ENCODE measurements at regions not wholly inside any gene's neighbourhood (a gene's known extent, or its start where the extent isn't known, plus 50 kb on each side); places are given as distances from the start of the nearest gene placed in this dataset.
"Not testable (repeated sequence)": the region's sequence is repeated elsewhere in the genome, so short reads cannot be mapped to it uniquely, and the experiment has no call there.

DNA sequence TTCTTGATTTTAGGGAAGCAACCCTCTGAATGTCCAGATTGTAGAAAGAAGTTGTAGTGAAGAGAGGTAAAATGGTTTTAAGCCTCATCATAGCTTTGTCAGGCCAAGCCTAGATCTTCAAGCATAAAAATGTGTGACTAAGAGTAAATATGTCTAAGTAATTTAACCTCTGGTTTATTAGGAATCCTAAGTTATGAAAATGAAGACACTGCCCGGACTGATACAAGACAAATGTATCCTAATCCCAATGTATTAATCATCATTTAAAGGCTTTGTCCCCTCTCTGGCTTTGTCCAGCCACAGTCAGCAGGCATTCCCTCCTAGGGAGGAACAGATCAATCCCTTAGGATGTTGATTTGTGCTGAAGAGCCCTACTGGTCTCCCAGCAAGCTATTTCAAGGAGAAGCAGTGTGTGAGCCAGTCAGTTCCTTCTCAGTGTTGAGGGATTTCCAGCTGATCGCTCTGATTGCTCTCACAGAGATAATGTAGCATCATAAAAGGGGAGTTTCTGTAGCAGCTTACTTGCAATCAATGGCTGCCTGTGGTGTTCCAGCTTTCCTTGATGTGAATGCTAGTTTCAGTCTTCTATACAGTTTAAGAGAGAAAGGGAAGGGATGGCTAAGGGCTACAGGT lies 796.1 kb downstream of the EPHA4 start:
- H3K4me1 Mint-ChIP-seq (ENCODE audit: low read depth), result no peaks in the 10 kb centered on the region

DNA sequence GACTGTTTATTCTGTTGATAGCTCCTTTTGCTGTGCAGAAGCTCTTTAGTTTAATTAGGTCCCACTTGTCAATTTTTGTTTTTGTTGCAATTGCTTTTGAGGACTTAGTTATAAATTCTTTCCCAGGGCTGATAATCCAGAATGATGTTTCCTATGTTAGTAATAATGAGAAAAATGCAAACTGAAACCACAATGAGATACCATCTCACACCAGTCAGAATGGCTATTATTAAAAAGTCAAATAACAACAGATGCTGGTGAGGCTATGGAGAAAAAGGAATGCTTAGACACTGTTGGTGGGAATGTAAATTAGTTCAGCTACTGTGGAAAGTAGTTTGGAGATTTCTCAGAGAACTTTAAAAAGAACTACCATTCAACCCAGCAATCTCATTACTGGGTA lies 793.0 kb downstream of the EPHA4 start:
- H3K36me3 Mint-ChIP-seq (ENCODE audit: low read depth); DNase-seq (ENCODE audit: low spot score); H3K27me3 Mint-ChIP-seq (ENCODE audit: low read depth); H3K9me3 Mint-ChIP-seq; H3K4me3 Mint-ChIP-seq; H3K4me1 Mint-ChIP-seq (ENCODE audit: low read depth); H3K27ac Mint-ChIP-seq: not testable (repeated sequence)

More for the DNA sequence above, 796.1 kb downstream of the EPHA4 start:
- no peak overlapping the region for H3K27ac Mint-ChIP-seq
- H3K36me3 Mint-ChIP-seq (ENCODE audit: low read depth), result no peaks in the 10 kb centered on the region
- no peak overlapping the region for H3K4me3 Mint-ChIP-seq
- no peak for DNase-seq (ENCODE audit: low spot score)
- no peaks in the 10 kb centered on the region for H3K9me3 Mint-ChIP-seq
- no peaks in the 10 kb centered on the region for H3K27me3 Mint-ChIP-seq (ENCODE audit: low read depth)

DNA sequence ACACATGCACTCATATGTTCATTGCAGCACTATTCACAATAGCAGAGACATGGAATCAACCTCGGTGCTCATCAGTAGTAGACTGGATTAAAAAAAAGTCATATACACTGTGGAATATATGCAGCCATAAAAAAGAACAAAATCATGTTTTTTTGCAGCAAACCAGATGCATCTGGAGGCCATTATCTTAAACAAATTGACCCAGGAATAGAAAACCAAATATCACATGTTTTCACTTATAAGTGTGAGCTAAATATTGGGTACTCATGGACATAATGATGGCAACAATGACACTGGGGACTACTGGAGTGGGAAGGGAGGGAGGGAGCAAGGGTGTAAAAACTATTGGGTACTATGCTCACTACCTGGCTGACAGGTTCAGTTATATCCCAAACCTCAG lies 792.6 kb downstream of the EPHA4 start:
- H3K36me3 Mint-ChIP-seq (ENCODE audit: low read depth), result no peaks in the 10 kb centered on the region
- no peak for DNase-seq (ENCODE audit: low spot score)
- no peak overlapping the region for H3K27ac Mint-ChIP-seq
- H3K27me3 Mint-ChIP-seq (ENCODE audit: low read depth), result no peaks in the 10 kb centered on the region
- no peaks in the 10 kb centered on the region for H3K9me3 Mint-ChIP-seq
- H3K4me1 Mint-ChIP-seq (ENCODE audit: low read depth), result no peaks in the 10 kb centered on the region
- no peak overlapping the region for H3K4me3 Mint-ChIP-seq

DNA sequence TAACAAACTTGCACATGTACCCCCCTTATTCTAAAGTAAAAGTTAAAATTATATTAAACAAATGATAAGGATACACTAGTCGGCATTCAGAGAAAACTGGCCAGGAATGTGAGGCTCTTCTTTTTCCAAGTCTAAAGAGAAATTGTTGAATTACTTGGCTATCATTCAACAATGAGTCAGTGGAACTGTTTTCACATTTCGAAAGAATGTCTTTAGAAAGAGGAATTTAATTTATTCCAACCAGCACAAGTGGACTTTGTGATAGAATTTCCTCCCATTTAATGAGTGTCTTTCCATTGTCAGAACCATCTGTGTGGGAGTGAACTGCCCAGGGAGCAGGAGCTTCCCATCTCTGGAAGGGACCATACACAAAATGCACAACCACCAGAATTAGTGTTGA lies 792.2 kb downstream of the EPHA4 start:
- no peaks in the 10 kb centered on the region for H3K4me1 Mint-ChIP-seq (ENCODE audit: low read depth)
- no peaks in the 10 kb centered on the region for H3K36me3 Mint-ChIP-seq (ENCODE audit: low read depth)
- no peak overlapping the region for H3K27ac Mint-ChIP-seq
- no peaks in the 10 kb centered on the region for H3K9me3 Mint-ChIP-seq
- H3K27me3 Mint-ChIP-seq (ENCODE audit: low read depth), result no peaks in the 10 kb centered on the region
- no peak overlapping the region for H3K4me3 Mint-ChIP-seq
- no peak for DNase-seq (ENCODE audit: low spot score)

DNA sequence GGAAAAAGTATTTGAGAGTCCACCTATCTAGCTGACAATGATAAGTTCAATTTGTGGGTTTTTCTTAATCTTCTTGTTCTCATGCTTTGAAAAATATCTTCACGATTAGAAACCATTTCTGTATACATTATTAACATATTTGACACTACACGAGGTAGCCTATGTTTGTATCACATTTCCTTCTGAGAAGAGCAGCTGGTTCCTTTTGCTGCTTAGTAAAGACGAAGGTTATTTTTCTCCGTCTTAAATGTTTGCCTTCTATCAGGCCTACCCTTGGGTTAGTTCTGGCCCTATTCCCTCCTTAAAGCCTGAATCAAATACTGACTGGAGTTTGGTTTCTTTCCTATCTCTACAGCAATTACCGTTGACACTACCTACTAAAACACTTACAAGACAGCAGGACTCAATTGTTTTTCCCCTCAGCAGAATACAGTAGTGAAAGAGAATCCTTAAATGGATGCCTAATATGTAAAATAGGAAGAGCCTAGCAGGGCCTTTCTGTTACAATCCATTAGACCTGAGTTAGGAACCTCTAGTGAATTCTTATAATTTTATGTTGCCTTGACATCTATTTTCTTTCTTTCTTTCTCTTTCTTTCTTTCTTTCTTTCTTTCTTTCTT lies 790.4 kb downstream of the EPHA4 start:
- DNase-seq (ENCODE audit: low spot score), result no peak
- Mint-ChIP-seq H3K27me3 (ENCODE audit: low read depth) (no peaks in the 10 kb centered on the region), H3K4me3 (no peak overlapping the region), H3K27ac (no peak overlapping the region), H3K9me3 (no peaks in the 10 kb centered on the region), H3K4me1 (ENCODE audit: low read depth) (no peaks in the 10 kb centered on the region), H3K36me3 (ENCODE audit: low read depth) (no peaks in the 10 kb centered on the region)

DNA sequence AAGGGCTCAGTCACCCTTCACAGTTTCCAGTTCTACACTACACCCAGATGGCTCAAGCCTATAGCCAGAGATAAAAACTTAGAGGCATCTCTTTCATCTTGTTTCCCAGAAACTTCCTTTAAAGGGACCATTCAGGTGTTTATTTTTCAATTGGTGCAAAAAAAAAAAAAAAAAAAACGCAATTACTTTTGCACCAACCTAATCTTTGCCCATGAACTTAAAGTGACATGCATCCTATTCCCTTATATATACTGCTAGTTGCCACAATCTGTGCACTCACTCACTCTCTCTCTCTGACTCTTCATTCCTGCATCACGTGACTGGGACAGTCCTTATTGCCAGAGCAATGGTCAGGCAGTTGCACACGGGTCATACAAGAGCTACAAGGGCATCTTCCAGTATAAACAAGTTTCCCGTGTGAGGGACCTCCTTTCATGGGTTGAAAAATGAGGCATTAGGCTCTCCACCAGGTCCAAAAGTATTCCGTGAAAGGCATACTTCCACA lies 789.4 kb downstream of the EPHA4 start:
- Mint-ChIP-seq H3K9me3 (no peaks in the 10 kb centered on the region), H3K4me3 (no peak overlapping the region), H3K27ac (no peak overlapping the region), H3K4me1 (ENCODE audit: low read depth) (no peaks in the 10 kb centered on the region), H3K36me3 (ENCODE audit: low read depth) (no peaks in the 10 kb centered on the region), H3K27me3 (ENCODE audit: low read depth) (no peaks in the 10 kb centered on the region)
- DNase-seq (ENCODE audit: low spot score), result no peak

DNA sequence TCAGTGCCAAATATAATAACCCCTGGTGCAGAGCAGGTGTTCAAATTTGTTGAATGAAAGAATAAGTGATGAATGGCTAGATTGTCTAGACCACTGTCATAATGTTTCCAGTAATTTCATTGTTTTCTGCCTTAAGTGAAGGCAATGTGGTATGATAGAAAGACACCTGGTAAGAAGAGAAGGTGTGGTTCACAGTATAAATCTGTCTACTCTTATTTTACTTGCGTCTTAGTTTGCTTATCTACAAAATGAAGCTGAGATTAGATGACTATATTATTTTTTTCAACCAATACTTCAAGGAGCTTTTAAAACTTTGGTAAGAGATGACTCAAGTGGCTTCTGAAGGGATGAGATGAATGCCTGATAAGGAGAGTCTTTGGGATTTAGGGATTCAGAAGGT lies 788.4 kb downstream of the EPHA4 start:
- no peaks in the 10 kb centered on the region for H3K36me3 Mint-ChIP-seq (ENCODE audit: low read depth)
- no peaks in the 10 kb centered on the region for H3K27me3 Mint-ChIP-seq (ENCODE audit: low read depth)
- DNase-seq (ENCODE audit: low spot score), result no peak
- H3K4me3 Mint-ChIP-seq, result no peak overlapping the region
- H3K27ac Mint-ChIP-seq, result no peak overlapping the region
- no peaks in the 10 kb centered on the region for H3K9me3 Mint-ChIP-seq
- no peaks in the 10 kb centered on the region for H3K4me1 Mint-ChIP-seq (ENCODE audit: low read depth)

DNA sequence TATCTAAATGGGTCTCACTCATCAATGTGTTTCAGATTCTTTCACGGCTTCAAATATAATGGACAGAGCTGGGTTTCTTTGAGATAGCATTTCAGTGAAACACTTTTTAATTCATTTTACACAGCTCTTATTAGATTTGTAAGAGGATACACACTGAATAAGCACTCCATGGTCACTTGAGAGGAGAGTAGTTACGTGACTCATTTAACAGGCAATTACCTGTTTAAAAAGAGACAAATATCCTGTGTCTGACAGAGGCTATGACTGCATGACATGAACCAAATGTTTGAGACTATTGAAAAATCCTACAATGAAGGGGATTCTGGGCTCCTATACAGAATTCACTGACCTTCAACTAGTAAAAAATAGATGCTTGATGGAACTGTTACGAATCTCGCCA lies 786.9 kb downstream of the EPHA4 start:
- H3K9me3 Mint-ChIP-seq, result no peaks in the 10 kb centered on the region
- no peaks in the 10 kb centered on the region for H3K36me3 Mint-ChIP-seq (ENCODE audit: low read depth)
- no peak overlapping the region for H3K4me3 Mint-ChIP-seq
- DNase-seq (ENCODE audit: low spot score), result no peak
- no peaks in the 10 kb centered on the region for H3K27me3 Mint-ChIP-seq (ENCODE audit: low read depth)
- no peaks in the 10 kb centered on the region for H3K4me1 Mint-ChIP-seq (ENCODE audit: low read depth)
- no peak overlapping the region for H3K27ac Mint-ChIP-seq

DNA sequence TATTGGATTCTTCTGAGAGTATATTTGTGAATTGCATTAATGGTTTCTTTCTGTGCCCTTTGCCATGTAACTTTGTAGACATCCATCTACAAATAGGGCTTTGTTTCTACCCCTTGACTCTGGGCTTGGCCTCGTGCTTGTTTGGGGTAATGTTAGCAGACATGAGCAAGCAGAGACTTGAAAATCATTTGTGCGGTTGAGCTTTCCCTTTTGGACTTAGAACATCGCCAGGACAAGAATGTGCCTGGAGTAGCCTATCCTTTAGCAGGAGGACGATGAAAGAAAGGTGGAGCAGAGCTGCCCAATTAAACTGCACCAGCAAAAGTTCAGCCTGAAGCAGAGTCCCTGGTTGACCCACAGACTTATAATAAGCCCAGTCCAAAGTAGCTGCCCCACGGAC lies 785.9 kb downstream of the EPHA4 start:
- Mint-ChIP-seq H3K4me3 (no peak overlapping the region), H3K27me3 (ENCODE audit: low read depth) (no peaks in the 10 kb centered on the region), H3K27ac (no peak overlapping the region), H3K4me1 (ENCODE audit: low read depth) (no peaks in the 10 kb centered on the region), H3K9me3 (no peaks in the 10 kb centered on the region), H3K36me3 (ENCODE audit: low read depth) (no peaks in the 10 kb centered on the region)
- no peak for DNase-seq (ENCODE audit: low spot score)

DNA sequence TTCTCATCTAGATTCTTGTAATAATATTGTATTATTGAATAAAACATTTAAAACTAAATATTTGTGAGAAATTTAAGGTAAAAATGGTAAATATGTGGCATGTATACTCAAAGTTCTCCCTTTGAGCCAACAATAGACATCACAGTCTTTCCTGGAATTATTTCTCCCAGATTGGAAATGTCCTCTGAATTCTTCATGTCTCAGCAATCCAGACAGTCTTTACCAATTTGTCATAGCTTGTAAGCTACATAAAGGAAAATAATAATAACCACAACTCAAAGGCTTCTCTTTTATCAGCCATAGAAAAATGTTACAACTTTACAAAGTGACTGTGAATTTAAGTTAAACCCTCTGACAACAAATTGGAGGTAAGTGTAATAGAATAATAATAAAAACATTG lies 784.9 kb downstream of the EPHA4 start:
- no peaks in the 10 kb centered on the region for H3K27me3 Mint-ChIP-seq (ENCODE audit: low read depth)
- H3K4me3 Mint-ChIP-seq, result no peak overlapping the region
- H3K4me1 Mint-ChIP-seq (ENCODE audit: low read depth), result no peaks in the 10 kb centered on the region
- no peaks in the 10 kb centered on the region for H3K36me3 Mint-ChIP-seq (ENCODE audit: low read depth)
- no peaks in the 10 kb centered on the region for H3K9me3 Mint-ChIP-seq
- no peak overlapping the region for H3K27ac Mint-ChIP-seq
- no peak for DNase-seq (ENCODE audit: low spot score)

DNA sequence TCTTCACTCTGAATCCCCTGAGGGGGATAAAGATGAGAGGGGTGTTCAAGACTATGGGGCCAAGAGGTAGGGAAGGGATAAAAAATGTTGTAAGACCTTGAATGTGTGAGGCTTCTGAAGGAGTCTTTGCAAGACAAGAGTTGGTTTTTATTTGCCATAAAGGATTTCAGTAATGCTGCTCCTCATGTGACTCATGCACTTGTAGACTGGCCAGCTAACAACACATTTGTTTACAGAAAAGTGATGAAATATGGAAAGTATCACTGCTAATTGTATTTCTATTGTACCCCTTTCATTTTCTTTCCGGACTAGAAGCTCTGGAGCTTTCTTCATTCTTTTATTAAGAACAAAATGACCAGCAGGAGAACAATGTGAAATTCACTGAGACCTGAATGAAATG lies 782.1 kb downstream of the EPHA4 start:
- Mint-ChIP-seq H3K4me1 (ENCODE audit: low read depth) (no peaks in the 10 kb centered on the region), H3K4me3 (no peak overlapping the region), H3K36me3 (ENCODE audit: low read depth) (no peaks in the 10 kb centered on the region), H3K27ac (no peak overlapping the region), H3K27me3 (ENCODE audit: low read depth) (no peaks in the 10 kb centered on the region), H3K9me3 (no peaks in the 10 kb centered on the region)
- no peak for DNase-seq (ENCODE audit: low spot score)

DNA sequence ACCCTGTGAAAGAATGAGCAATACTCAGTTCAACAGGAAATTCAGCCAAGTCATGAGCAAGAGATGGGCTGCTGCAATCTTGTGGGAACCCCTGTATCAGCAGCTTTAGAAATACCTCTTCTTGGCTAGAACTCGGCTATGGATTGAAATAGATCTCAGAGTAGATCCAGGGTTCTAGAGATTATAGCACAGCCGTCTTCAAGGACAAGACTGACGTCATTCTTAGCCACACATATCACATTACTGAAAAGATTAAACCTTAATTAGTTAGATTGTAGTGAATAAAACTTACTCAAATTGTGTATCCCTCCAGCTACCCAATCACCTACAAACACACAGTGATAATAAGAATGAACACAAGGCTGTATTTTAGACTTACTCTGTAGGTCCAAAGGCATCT lies 776.4 kb downstream of the EPHA4 start:
- Mint-ChIP-seq H3K27me3 (ENCODE audit: low read depth) (no peaks in the 10 kb centered on the region), H3K9me3 (no peaks in the 10 kb centered on the region), H3K36me3 (ENCODE audit: low read depth) (no peaks in the 10 kb centered on the region), H3K4me1 (ENCODE audit: low read depth) (no peaks in the 10 kb centered on the region), H3K4me3 (no peak overlapping the region), H3K27ac (no peak overlapping the region)
- no peak for DNase-seq (ENCODE audit: low spot score)

DNA sequence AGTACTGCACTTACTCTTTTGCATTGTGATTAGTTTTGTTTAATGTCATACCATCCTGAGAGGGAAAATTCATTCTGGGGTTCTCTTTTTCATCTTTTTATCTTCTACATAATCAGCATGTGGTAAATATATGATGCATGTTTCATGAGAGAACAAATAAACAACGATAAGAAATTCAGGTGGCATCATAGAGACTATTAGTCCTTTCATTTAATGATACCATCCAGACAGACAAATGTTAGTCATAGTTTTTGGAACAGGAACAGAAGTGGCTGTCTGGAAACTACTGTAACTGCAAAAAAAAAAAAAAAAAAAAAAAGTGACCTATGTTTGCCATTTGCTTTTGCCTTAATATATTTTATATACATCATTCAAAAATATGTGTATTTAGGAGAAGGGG lies 761.0 kb downstream of the EPHA4 start:
- Mint-ChIP-seq H3K27me3 (ENCODE audit: low read depth) (no peaks in the 10 kb centered on the region), H3K36me3 (ENCODE audit: low read depth) (no peaks in the 10 kb centered on the region), H3K4me3 (no peak overlapping the region), H3K4me1 (ENCODE audit: low read depth) (no peaks in the 10 kb centered on the region), H3K9me3 (no peaks in the 10 kb centered on the region), H3K27ac (no peak overlapping the region)
- DNase-seq (ENCODE audit: low spot score), result no peak

DNA sequence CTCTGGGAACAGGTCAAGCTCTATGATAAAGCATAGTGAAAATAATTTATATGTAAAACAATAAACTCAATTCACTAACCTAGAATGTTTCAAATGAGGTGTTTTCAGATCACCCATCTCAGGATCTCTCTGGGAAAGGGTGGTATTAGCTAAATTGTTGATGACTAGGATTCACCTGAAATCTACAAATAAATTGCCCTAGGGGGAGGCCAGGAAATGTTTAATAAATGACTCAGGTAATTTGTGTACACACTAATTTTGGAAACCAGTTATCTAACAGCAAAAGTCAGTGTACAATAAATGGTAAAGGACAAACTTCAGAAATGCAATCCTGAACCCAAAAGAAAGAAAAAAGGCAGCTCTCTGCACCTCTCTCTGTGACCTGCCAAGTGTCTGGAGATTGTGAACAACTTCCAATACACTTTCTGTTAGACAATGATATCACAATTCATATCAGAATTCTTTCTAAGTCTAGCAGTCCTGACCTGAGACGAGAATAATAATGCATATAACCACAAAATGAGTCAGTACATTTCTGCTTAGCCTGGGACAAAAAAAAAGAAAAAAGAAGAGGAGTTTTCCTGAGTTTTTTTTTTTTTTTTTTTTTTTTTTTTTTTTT lies 760.0 kb downstream of the EPHA4 start:
- no peaks in the 10 kb centered on the region for H3K9me3 Mint-ChIP-seq
- no peak for DNase-seq (ENCODE audit: low spot score)
- H3K4me1 Mint-ChIP-seq (ENCODE audit: low read depth), result no peaks in the 10 kb centered on the region
- H3K4me3 Mint-ChIP-seq, result no peak overlapping the region
- no peaks in the 10 kb centered on the region for H3K36me3 Mint-ChIP-seq (ENCODE audit: low read depth)
- H3K27ac Mint-ChIP-seq, result no peak overlapping the region
- H3K27me3 Mint-ChIP-seq (ENCODE audit: low read depth), result no peaks in the 10 kb centered on the region

DNA sequence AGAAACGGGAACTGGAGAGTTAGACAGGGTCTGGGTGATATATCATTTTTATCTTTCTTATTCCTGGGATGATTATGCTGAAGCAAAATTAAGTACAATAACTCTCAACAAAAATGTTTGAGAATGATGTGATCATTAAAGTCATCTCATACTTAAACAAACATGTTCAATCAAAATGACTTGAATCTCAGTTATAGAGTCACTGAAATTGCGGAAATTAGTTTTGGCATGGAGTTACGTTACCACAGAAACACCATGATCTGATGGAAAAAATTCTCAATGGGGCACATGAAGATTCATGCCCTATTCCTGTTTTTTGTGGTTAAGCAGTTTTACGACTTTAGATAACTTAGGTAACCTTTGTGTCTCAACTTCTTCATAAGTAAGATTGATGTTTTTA lies 757.7 kb downstream of the EPHA4 start:
- Mint-ChIP-seq H3K27ac (no peak overlapping the region), H3K27me3 (ENCODE audit: low read depth) (no peaks in the 10 kb centered on the region), H3K4me1 (ENCODE audit: low read depth) (no peaks in the 10 kb centered on the region), H3K9me3 (no peaks in the 10 kb centered on the region), H3K4me3 (no peak overlapping the region), H3K36me3 (ENCODE audit: low read depth) (no peaks in the 10 kb centered on the region)
- no peak for DNase-seq (ENCODE audit: low spot score)

Measured in T-helper 2 cell treated with Interferon-gamma antibody and Interleukin-4, amounts not matched to agents 5 μg/mL and 100 μg/mL, for 36 hours (primary cell).